ENCODE measurements at regions not wholly inside any gene's neighbourhood (a gene's known extent, or its start where the extent isn't known, plus 50 kb on each side); places are given as distances from the start of the nearest gene placed in this dataset.
"Not testable (repeated sequence)": the region's sequence is repeated elsewhere in the genome, so short reads cannot be mapped to it uniquely, and the experiment has no call there.

- no peaks in the 10 kb centered on the region for H3K79me2 ChIP-seq (ENCODE audit: insufficient read depth, low read length)
- FAIRE-seq (no peak), DNase-seq (ENCODE audit: low read depth) (no peak)
- peaks cover 2% of the 10 kb centered on the region for H3K9me3 ChIP-seq (ENCODE audit: insufficient read depth, low read depth, low read length)
- Mint-ChIP-seq H3K4me1 (ENCODE audit: low read depth, unreplicated experiment) (no peaks in the 10 kb centered on the region), H3K4me3 (ENCODE audit: unreplicated experiment) (no peak overlapping the region), H3K9me3 (ENCODE audit: unreplicated experiment) (peaks cover 7% of the 10 kb centered on the region), H3K36me3 (ENCODE audit: low read depth, unreplicated experiment) (no peaks in the 10 kb centered on the region), H3K27me3 (ENCODE audit: low read depth, unreplicated experiment) (peaks cover 3% of the 10 kb centered on the region), H3K27ac (ENCODE audit: unreplicated experiment) (no peak overlapping the region)
- TF ChIP-seq EZH2 (IDR thresholded peaks at IDR 0.05; ENCODE audit: insufficient read depth, low read length) = no peak
- TF ChIP-seq CTCF (IDR thresholded peaks at IDR 0.05; ENCODE audit: insufficient read depth, low read depth, low read length) = no peak
- H3K27ac ChIP-seq (ENCODE audit: low read depth, low read length) = no peak overlapping the region
- H3K36me3 ChIP-seq (ENCODE audit: insufficient read depth, low read length) = no peaks in the 10 kb centered on the region
- no peak overlapping the region for H3K4me2 ChIP-seq (ENCODE audit: low read length)
- H3K9ac ChIP-seq (ENCODE audit: low read length) = no peak overlapping the region
- no peaks in the 10 kb centered on the region for H4K20me1 ChIP-seq (ENCODE audit: insufficient read depth, low read length)
- no peak overlapping the region for H3K4me3 ChIP-seq (ENCODE audit: insufficient read depth, low read depth, low read length)
- no peaks in the 10 kb centered on the region for H3K4me1 ChIP-seq (ENCODE audit: insufficient read depth, low read length)
- no peak overlapping the region for H2AFZ ChIP-seq (ENCODE audit: low read depth, low read length)
- no peaks in the 10 kb centered on the region for H3K27me3 ChIP-seq (ENCODE audit: insufficient read depth, low read length)
Measured at GRCh38 chr7:156568258-156568657, 72.3 kb upstream of the RNF32 start.

GRCh38 chr7:156566812-156567549 lies 73.6 kb upstream of the RNF32 start:
- Mint-ChIP-seq H3K27ac (ENCODE audit: unreplicated experiment) (no peak overlapping the region), H3K27me3 (ENCODE audit: low read depth, unreplicated experiment) (no peaks in the 10 kb centered on the region), H3K9me3 (ENCODE audit: unreplicated experiment) (peaks cover 7% of the 10 kb centered on the region), H3K36me3 (ENCODE audit: low read depth, unreplicated experiment) (no peaks in the 10 kb centered on the region), H3K4me3 (ENCODE audit: unreplicated experiment) (no peak overlapping the region), H3K4me1 (ENCODE audit: low read depth, unreplicated experiment) (no peaks in the 10 kb centered on the region)
- no peak for DNase-seq (ENCODE audit: low read depth)
- no peaks in the 10 kb centered on the region for H3K4me1 ChIP-seq (ENCODE audit: insufficient read depth, low read length)
- no peaks in the 10 kb centered on the region for H4K20me1 ChIP-seq (ENCODE audit: insufficient read depth, low read length)
- H3K79me2 ChIP-seq (ENCODE audit: insufficient read depth, low read length) = no peaks in the 10 kb centered on the region
- H3K27ac ChIP-seq (ENCODE audit: low read depth, low read length) = no peak overlapping the region
- no peak overlapping the region for H3K4me2 ChIP-seq (ENCODE audit: low read length)
- H3K36me3 ChIP-seq (ENCODE audit: insufficient read depth, low read length) = no peaks in the 10 kb centered on the region
- no peak for FAIRE-seq
- no peak overlapping the region for H3K9ac ChIP-seq (ENCODE audit: low read length)
- H3K4me3 ChIP-seq (ENCODE audit: insufficient read depth, low read depth, low read length) = no peak overlapping the region
- TF ChIP-seq EZH2 (IDR thresholded peaks at IDR 0.05; ENCODE audit: insufficient read depth, low read length) (no peak), CTCF (IDR thresholded peaks at IDR 0.05; ENCODE audit: insufficient read depth, low read depth, low read length) (no peak)
- peaks cover 2% of the 10 kb centered on the region for H3K9me3 ChIP-seq (ENCODE audit: insufficient read depth, low read depth, low read length)
- H3K27me3 ChIP-seq (ENCODE audit: insufficient read depth, low read length) = no peaks in the 10 kb centered on the region
- no peak overlapping the region for H2AFZ ChIP-seq (ENCODE audit: low read depth, low read length)

- H3K36me3 ChIP-seq (ENCODE audit: insufficient read depth, low read length); H3K9ac ChIP-seq (ENCODE audit: low read length); H3K79me2 ChIP-seq (ENCODE audit: insufficient read depth, low read length); H3K4me3 ChIP-seq (ENCODE audit: insufficient read depth, low read depth, low read length); H4K20me1 ChIP-seq (ENCODE audit: insufficient read depth, low read length); H3K9me3 Mint-ChIP-seq (ENCODE audit: unreplicated experiment); DNase-seq (ENCODE audit: low read depth); H3K4me3 Mint-ChIP-seq (ENCODE audit: unreplicated experiment); H3K27me3 Mint-ChIP-seq (ENCODE audit: low read depth, unreplicated experiment); H2AFZ ChIP-seq (ENCODE audit: low read depth, low read length); H3K36me3 Mint-ChIP-seq (ENCODE audit: low read depth, unreplicated experiment); H3K9me3 ChIP-seq (ENCODE audit: insufficient read depth, low read depth, low read length); H3K4me1 ChIP-seq (ENCODE audit: insufficient read depth, low read length); H3K27me3 ChIP-seq (ENCODE audit: insufficient read depth, low read length); FAIRE-seq; H3K4me1 Mint-ChIP-seq (ENCODE audit: low read depth, unreplicated experiment); H3K27ac Mint-ChIP-seq (ENCODE audit: unreplicated experiment); H3K4me2 ChIP-seq (ENCODE audit: low read length); H3K27ac ChIP-seq (ENCODE audit: low read depth, low read length): not testable (repeated sequence)
Measured at GRCh38 chr7:156565002-156565401, 75.6 kb upstream of the RNF32 start.
